Breast epithelium (tissue), 4 donors: ENCODE measurements at regions not wholly inside any gene's neighbourhood (a gene's known extent, or its start where the extent isn't known, plus 50 kb on each side); places are given as distances from the start of the nearest gene placed in this dataset.

ENCODE experiments used
- DNase-seq, 2 donors: peaks; one replicate each; pipeline ENCODE4 v3.0.0-alpha.2; 2019; ENCODE audit warnings: low spot score in 2 of 2
- H3K27ac ChIP-seq, 2 donors: fragments of 200-600 bp; sonication (generic) in 1 of 2; one replicate each; pipeline ENCODE4 v1.5.1; 2016 to 2019; ENCODE audit warnings: mild to moderate bottlenecking in 1 of 2
- H3K27me3 ChIP-seq, 2 donors: fragments of 200-600 bp; sonication (generic) in 1 of 2; one replicate each; pipeline versions ENCODE4 v1.5.1 to v1.6.0; 2017 to 2019; ENCODE audit warnings: control low read depth in 1 of 2, mild to moderate bottlenecking in 1 of 2
- H3K36me3 ChIP-seq: fragments of 200-600 bp; one replicate; pipeline ENCODE4 v1.5.1; 2019
- H3K4me1 ChIP-seq, 2 donors: fragments of 200-600 bp; sonication (generic); one replicate each; pipeline ENCODE4 v1.5.1; 2016 to 2019; ENCODE audit warnings: control low read depth in 1 of 2
- H3K4me3 ChIP-seq, 3 donors: fragments of 200-600 bp; sonication (generic); 1 replicate in 2 of 3; 2 replicates in 1 of 3; pipeline ENCODE4 v1.5.1; 2016 to 2019; ENCODE audit warnings: mild to moderate bottlenecking in 3 of 3, moderate library complexity in 2 of 3
- H3K9me3 ChIP-seq, 2 donors: fragments of 200-600 bp; sonication (generic) in 1 of 2; one replicate each; pipeline ENCODE4 v1.5.1; 2016 to 2019; ENCODE audit warnings: control low read depth in 1 of 2
- CTCF ChIP-seq, 3 donors: fragments of 450-650 bp; IDR thresholded peaks; one replicate each; pipeline ENCODE4 v1.5.1; 2016 to 2017; ENCODE audit warnings: antibody characterized with exemption in 3 of 3, mild to moderate bottlenecking in 3 of 3, moderate library complexity in 3 of 3
- POLR2A ChIP-seq: fragments of 450-650 bp; IDR thresholded peaks from one replicate; pipeline ENCODE4 v1.6.1; 2016; ENCODE audit warnings: antibody characterized with exemption, mild to moderate bottlenecking, moderate library complexity
- POLR2AphosphoS5 ChIP-seq, 3 donors: sonication (generic); formaldehyde crosslinking; IDR thresholded peaks; one replicate each; pipeline ENCODE4 v1.6.1; 2017; ENCODE audit warnings: antibody characterized with exemption in 3 of 3
- intact Hi-C: fragments of 100-400 bp; cut with DNase I; formaldehyde crosslinking; loops from one replicate; pipeline ENCODE4 v1.15.1; 2023; ENCODE audit warnings: low total_unique reads

- no peaks in the 10 kb centered on the region for H3K36me3 ChIP-seq
- TF ChIP-seq POLR2AphosphoS5 (IDR thresholded peaks at IDR 0.05), result no peak
- no peak for TF ChIP-seq CTCF (IDR thresholded peaks at IDR 0.05)
- TF ChIP-seq POLR2A, result no peak
- no peaks in the 10 kb centered on the region for H3K4me1 ChIP-seq
- no peaks in the 10 kb centered on the region for H3K9me3 ChIP-seq
- H3K4me3 ChIP-seq, result no peak overlapping the region
- intact Hi-C loops, result no loop called here
- DNase-seq, result no peak
- no peaks in the 10 kb centered on the region for H3K27me3 ChIP-seq
- H3K27ac ChIP-seq, result no peak overlapping the region
Measured at GRCh38 chr3:111314898-111315297, 227.1 kb upstream of the CD96 start.

GRCh38 chr3:111315930-111316587, 225.9 kb upstream of the CD96 start:
- intact Hi-C loops, result no loop called here
- TF ChIP-seq CTCF (IDR thresholded peaks at IDR 0.05), result no peak
- no peak for TF ChIP-seq POLR2AphosphoS5 (IDR thresholded peaks at IDR 0.05)
- no peak for TF ChIP-seq POLR2A
- H3K4me1 ChIP-seq, result no peaks in the 10 kb centered on the region
- no peak for DNase-seq
- no peaks in the 10 kb centered on the region for H3K36me3 ChIP-seq
- H3K4me3 ChIP-seq, result no peak overlapping the region
- H3K27ac ChIP-seq, result no peak overlapping the region
- H3K27me3 ChIP-seq, result no peaks in the 10 kb centered on the region
- H3K9me3 ChIP-seq, result no peaks in the 10 kb centered on the region

GRCh38 chr3:111318289-111318688, 223.7 kb upstream of the CD96 start:
- H3K4me3 ChIP-seq, result no peak overlapping the region
- TF ChIP-seq POLR2A (no peak), POLR2AphosphoS5 (IDR thresholded peaks at IDR 0.05) (no peak), CTCF (IDR thresholded peaks at IDR 0.05) (no peak)
- H3K27me3 ChIP-seq, result no peaks in the 10 kb centered on the region
- intact Hi-C loops, result no loop called here
- H3K27ac ChIP-seq, result no peak overlapping the region
- no peak for DNase-seq
- H3K9me3 ChIP-seq, result no peaks in the 10 kb centered on the region
- no peaks in the 10 kb centered on the region for H3K36me3 ChIP-seq
- H3K4me1 ChIP-seq, result no peaks in the 10 kb centered on the region

GRCh38 chr3:111319598-111319997, 222.4 kb upstream of the CD96 start:
- intact Hi-C loops, result no loop called here
- Histone ChIP-seq H3K27me3 (no peaks in the 10 kb centered on the region), H3K9me3 (no peaks in the 10 kb centered on the region), H3K36me3 (no peaks in the 10 kb centered on the region), H3K27ac (no peak overlapping the region), H3K4me1 (no peaks in the 10 kb centered on the region), H3K4me3 (no peak overlapping the region)
- TF ChIP-seq POLR2AphosphoS5 (IDR thresholded peaks at IDR 0.05) (no peak), CTCF (IDR thresholded peaks at IDR 0.05) (no peak), POLR2A (no peak)
- no peak for DNase-seq

- no peaks in the 10 kb centered on the region for H3K27me3 ChIP-seq
- intact Hi-C loops, result loop anchor here (2.0 kb wide), 1 partner anchor 43 kb away; no protein-coding TSS in a partner anchor
- no peak for DNase-seq
- H3K36me3 ChIP-seq, result no peaks in the 10 kb centered on the region
- H3K27ac ChIP-seq, result no peak overlapping the region
- H3K4me3 ChIP-seq, result no peak overlapping the region
- H3K9me3 ChIP-seq, result no peaks in the 10 kb centered on the region
- TF ChIP-seq CTCF (IDR thresholded peaks at IDR 0.05) (no peak), POLR2A (no peak), POLR2AphosphoS5 (IDR thresholded peaks at IDR 0.05) (no peak)
- H3K4me1 ChIP-seq, result no peaks in the 10 kb centered on the region
Measured at GRCh38 chr3:111321786-111322185, 220.2 kb upstream of the CD96 start.
